ENCODE measurements at regions not wholly inside any gene's neighbourhood (a gene's known extent, or its start where the extent isn't known, plus 50 kb on each side); places are given as distances from the start of the nearest gene placed in this dataset.

GRCh38 chr19:16025108-16026101, 50.9 kb upstream of the TPM4 start:
- H3K36me3 ChIP-seq (ENCODE audit: control insufficient read depth, insufficient read depth, low read length), result no peaks in the 10 kb centered on the region
- H3K27me3 ChIP-seq (ENCODE audit: control insufficient read depth, insufficient read depth, low read length), result no peaks in the 10 kb centered on the region
- H3K27ac ChIP-seq (ENCODE audit: low read depth, low read length), result no peak overlapping the region
- no peak overlapping the region for H3K9ac ChIP-seq (ENCODE audit: low read length)
- H3K4me1 ChIP-seq (ENCODE audit: control insufficient read depth, insufficient read depth, low read length), result no peaks in the 10 kb centered on the region
- H3K4me3 ChIP-seq (ENCODE audit: low read length), result no peak overlapping the region

GRCh38 chr19:16026131-16026530, 50.2 kb upstream of the TPM4 start:
- Histone ChIP-seq H3K4me3 (ENCODE audit: low read length) (no peak overlapping the region), H3K4me1 (ENCODE audit: control insufficient read depth, insufficient read depth, low read length) (no peaks in the 10 kb centered on the region), H3K27ac (ENCODE audit: low read depth, low read length) (no peak overlapping the region), H3K36me3 (ENCODE audit: control insufficient read depth, insufficient read depth, low read length) (no peaks in the 10 kb centered on the region), H3K9ac (ENCODE audit: low read length) (no peak overlapping the region), H3K27me3 (ENCODE audit: control insufficient read depth, insufficient read depth, low read length) (no peaks in the 10 kb centered on the region)
